ENCODE measurements at regions not wholly inside any gene's neighbourhood (a gene's known extent, or its start where the extent isn't known, plus 50 kb on each side); places are given as distances from the start of the nearest gene placed in this dataset.

DNA sequence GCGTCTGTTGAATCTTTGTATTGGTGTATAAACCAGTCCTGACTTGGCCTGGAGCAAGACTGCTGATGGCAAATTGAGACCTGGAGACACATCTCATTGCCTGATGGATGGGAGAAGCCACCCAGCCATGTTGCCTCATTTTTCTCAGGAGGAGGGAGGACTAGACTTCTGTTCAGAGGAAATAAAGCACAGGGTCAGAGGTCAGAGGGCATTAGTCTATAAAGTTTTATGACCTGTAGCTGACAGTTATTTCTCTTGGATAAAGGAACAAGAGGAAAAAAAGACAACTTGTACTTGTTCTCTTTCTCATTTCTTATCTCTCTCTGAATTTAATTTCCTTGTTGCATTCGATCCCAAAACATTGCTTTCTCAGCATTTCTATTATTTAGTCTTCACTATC lies 775.9 kb downstream of the SQOR start:
- H3K27me3 Mint-ChIP-seq (ENCODE audit: low read depth) = no peaks in the 10 kb centered on the region; the same call in 1 of the 2 replicates
- TF ChIP-seq ZNF219 (CRISPR knock-in tag; IDR thresholded peaks at IDR 0.05; ENCODE audit: borderline replicate concordance) (no peak), RELA (CRISPR knock-in tag; IDR thresholded peaks at IDR 0.05; ENCODE audit: borderline replicate concordance) (no peak), ERG (CRISPR knock-in tag; IDR thresholded peaks at IDR 0.05) (no peak), SP1 (CRISPR knock-in tag; conservative IDR thresholded peaks at IDR 0.05) (no peak), ESRRA (CRISPR knock-in tag; IDR thresholded peaks at IDR 0.05; ENCODE audit: borderline replicate concordance) (no peak), HMGXB4 (CRISPR knock-in tag; IDR thresholded peaks at IDR 0.05) (no peak), E2F1 (CRISPR knock-in tag; IDR thresholded peaks at IDR 0.05) (no peak), ETV6 (CRISPR knock-in tag; IDR thresholded peaks at IDR 0.05) (no peak)
- TF ChIP-seq, protein P1, sequence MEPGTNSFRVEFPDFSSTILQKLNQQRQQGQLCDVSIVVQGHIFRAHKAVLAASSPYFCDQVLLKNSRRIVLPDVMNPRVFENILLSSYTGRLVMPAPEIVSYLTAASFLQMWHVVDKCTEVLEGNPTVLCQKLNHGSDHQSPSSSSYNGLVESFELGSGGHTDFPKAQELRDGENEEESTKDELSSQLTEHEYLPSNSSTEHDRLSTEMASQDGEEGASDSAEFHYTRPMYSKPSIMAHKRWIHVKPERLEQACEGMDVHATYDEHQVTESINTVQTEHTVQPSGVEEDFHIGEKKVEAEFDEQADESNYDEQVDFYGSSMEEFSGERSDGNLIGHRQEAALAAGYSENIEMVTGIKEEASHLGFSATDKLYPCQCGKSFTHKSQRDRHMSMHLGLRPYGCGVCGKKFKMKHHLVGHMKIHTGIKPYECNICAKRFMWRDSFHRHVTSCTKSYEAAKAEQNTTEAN (CRISPR knock-in tag; IDR thresholded peaks at IDR 0.05) = no peak
- TF ChIP-seq, protein P2, sequence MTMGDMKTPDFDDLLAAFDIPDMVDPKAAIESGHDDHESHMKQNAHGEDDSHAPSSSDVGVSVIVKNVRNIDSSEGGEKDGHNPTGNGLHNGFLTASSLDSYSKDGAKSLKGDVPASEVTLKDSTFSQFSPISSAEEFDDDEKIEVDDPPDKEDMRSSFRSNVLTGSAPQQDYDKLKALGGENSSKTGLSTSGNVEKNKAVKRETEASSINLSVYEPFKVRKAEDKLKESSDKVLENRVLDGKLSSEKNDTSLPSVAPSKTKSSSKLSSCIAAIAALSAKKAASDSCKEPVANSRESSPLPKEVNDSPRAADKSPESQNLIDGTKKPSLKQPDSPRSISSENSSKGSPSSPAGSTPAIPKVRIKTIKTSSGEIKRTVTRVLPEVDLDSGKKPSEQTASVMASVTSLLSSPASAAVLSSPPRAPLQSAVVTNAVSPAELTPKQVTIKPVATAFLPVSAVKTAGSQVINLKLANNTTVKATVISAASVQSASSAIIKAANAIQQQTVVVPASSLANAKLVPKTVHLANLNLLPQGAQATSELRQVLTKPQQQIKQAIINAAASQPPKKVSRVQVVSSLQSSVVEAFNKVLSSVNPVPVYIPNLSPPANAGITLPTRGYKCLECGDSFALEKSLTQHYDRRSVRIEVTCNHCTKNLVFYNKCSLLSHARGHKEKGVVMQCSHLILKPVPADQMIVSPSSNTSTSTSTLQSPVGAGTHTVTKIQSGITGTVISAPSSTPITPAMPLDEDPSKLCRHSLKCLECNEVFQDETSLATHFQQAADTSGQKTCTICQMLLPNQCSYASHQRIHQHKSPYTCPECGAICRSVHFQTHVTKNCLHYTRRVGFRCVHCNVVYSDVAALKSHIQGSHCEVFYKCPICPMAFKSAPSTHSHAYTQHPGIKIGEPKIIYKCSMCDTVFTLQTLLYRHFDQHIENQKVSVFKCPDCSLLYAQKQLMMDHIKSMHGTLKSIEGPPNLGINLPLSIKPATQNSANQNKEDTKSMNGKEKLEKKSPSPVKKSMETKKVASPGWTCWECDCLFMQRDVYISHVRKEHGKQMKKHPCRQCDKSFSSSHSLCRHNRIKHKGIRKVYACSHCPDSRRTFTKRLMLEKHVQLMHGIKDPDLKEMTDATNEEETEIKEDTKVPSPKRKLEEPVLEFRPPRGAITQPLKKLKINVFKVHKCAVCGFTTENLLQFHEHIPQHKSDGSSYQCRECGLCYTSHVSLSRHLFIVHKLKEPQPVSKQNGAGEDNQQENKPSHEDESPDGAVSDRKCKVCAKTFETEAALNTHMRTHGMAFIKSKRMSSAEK (CRISPR knock-in tag; IDR thresholded peaks at IDR 0.05; ENCODE audit: borderline replicate concordance) = no peak
- no peaks in the 10 kb centered on the region for H3K36me3 Mint-ChIP-seq
- no peak for ATAC-seq
- DNase-seq (ENCODE audit: low spot score) = no peak
- no peaks in the 10 kb centered on the region for H3K9me3 Mint-ChIP-seq
- H3K4me3 Mint-ChIP-seq = no peak overlapping the region
- ChIA-PET POLR2A (no interaction called here), CTCF (no interaction called here)
- H3K4me1 Mint-ChIP-seq = peaks cover 11% of the 10 kb centered on the region
- H3K27ac Mint-ChIP-seq = no peak overlapping the region

- ATAC-seq (no peak), DNase-seq (ENCODE audit: low spot score) (no peak)
- no peaks in the 10 kb centered on the region; the same call in 1 of the 2 replicates for H3K27me3 Mint-ChIP-seq (ENCODE audit: low read depth)
- no peaks in the 10 kb centered on the region for H3K9me3 Mint-ChIP-seq
- no peak overlapping the region for H3K27ac Mint-ChIP-seq
- no peaks in the 10 kb centered on the region for H3K36me3 Mint-ChIP-seq
- peaks cover 5% of the 10 kb centered on the region; the same call in 1 of the 2 replicates for H3K4me1 Mint-ChIP-seq
- TF ChIP-seq GABPB1 (CRISPR knock-in tag; IDR thresholded peaks at IDR 0.05) (no peak), NFYB (CRISPR knock-in tag; conservative IDR thresholded peaks at IDR 0.05; ENCODE audit: low read depth) (no peak), OVOL2 (CRISPR knock-in tag; IDR thresholded peaks at IDR 0.05; ENCODE audit: borderline replicate concordance) (no peak), KAT7 (CRISPR knock-in tag; IDR thresholded peaks at IDR 0.05; ENCODE audit: borderline replicate concordance) (no peak), ZNF512 (CRISPR knock-in tag; IDR thresholded peaks at IDR 0.05; ENCODE audit: borderline replicate concordance) (no peak), EMX1 (CRISPR knock-in tag; IDR thresholded peaks at IDR 0.05) (no peak), ZMAT4 (CRISPR knock-in tag; IDR thresholded peaks at IDR 0.05) (no peak)
- TF ChIP-seq, protein P3, sequence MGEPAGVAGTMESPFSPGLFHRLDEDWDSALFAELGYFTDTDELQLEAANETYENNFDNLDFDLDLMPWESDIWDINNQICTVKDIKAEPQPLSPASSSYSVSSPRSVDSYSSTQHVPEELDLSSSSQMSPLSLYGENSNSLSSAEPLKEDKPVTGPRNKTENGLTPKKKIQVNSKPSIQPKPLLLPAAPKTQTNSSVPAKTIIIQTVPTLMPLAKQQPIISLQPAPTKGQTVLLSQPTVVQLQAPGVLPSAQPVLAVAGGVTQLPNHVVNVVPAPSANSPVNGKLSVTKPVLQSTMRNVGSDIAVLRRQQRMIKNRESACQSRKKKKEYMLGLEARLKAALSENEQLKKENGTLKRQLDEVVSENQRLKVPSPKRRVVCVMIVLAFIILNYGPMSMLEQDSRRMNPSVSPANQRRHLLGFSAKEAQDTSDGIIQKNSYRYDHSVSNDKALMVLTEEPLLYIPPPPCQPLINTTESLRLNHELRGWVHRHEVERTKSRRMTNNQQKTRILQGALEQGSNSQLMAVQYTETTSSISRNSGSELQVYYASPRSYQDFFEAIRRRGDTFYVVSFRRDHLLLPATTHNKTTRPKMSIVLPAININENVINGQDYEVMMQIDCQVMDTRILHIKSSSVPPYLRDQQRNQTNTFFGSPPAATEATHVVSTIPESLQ (CRISPR knock-in tag; IDR thresholded peaks at IDR 0.05) = no peak
- TF ChIP-seq, protein P4, sequence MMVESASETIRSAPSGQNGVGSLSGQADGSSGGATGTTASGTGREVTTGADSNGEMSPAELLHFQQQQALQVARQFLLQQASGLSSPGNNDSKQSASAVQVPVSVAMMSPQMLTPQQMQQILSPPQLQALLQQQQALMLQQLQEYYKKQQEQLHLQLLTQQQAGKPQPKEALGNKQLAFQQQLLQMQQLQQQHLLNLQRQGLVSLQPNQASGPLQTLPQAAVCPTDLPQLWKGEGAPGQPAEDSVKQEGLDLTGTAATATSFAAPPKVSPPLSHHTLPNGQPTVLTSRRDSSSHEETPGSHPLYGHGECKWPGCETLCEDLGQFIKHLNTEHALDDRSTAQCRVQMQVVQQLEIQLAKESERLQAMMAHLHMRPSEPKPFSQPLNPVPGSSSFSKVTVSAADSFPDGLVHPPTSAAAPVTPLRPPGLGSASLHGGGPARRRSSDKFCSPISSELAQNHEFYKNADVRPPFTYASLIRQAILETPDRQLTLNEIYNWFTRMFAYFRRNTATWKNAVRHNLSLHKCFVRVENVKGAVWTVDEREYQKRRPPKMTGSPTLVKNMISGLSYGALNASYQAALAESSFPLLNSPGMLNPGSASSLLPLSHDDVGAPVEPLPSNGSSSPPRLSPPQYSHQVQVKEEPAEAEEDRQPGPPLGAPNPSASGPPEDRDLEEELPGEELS (CRISPR knock-in tag; IDR thresholded peaks at IDR 0.05) = no peak
- POLR2A ChIA-PET = no interaction called here
- CTCF ChIA-PET = no interaction called here
- no peak overlapping the region for H3K4me3 Mint-ChIP-seq
Observed at GRCh38 chr15:46411900-46412299, 777.1 kb downstream of the SQOR start.

All from WTC11 (cell line).